ENCODE measurements at regions not wholly inside any gene's neighbourhood (a gene's known extent, or its start where the extent isn't known, plus 50 kb on each side); places are given as distances from the start of the nearest gene placed in this dataset.

DNA sequence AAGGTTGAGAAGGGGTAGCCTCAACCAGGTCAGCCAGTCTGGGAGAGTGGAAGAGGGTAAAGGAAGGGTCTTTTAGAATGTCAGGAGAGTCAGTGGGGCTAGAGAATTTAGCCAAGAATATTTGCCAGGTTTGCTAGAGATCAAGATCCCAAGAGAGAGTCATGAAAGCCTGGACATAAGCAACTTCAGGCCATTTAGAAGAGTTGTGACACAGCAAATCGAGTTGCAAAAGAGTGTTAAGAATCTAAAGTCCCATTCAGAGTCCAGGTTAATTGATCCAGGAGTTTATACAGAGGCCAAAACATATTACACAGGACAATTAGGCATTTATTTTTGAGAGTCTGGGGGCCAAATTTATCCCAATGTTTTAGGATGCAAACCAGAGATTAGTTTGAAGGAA, 1260.1 kb upstream of the ACO1 start:
- no peak overlapping the region for H3K27ac Mint-ChIP-seq (ENCODE audit: unreplicated experiment)
- peaks cover 3% of the 10 kb centered on the region for H3K9me3 Mint-ChIP-seq (ENCODE audit: unreplicated experiment)
- no peak overlapping the region for H3K4me3 Mint-ChIP-seq (ENCODE audit: unreplicated experiment)
- H3K27me3 Mint-ChIP-seq (ENCODE audit: unreplicated experiment) = no peaks in the 10 kb centered on the region
- TF ChIP-seq, protein P1, sequence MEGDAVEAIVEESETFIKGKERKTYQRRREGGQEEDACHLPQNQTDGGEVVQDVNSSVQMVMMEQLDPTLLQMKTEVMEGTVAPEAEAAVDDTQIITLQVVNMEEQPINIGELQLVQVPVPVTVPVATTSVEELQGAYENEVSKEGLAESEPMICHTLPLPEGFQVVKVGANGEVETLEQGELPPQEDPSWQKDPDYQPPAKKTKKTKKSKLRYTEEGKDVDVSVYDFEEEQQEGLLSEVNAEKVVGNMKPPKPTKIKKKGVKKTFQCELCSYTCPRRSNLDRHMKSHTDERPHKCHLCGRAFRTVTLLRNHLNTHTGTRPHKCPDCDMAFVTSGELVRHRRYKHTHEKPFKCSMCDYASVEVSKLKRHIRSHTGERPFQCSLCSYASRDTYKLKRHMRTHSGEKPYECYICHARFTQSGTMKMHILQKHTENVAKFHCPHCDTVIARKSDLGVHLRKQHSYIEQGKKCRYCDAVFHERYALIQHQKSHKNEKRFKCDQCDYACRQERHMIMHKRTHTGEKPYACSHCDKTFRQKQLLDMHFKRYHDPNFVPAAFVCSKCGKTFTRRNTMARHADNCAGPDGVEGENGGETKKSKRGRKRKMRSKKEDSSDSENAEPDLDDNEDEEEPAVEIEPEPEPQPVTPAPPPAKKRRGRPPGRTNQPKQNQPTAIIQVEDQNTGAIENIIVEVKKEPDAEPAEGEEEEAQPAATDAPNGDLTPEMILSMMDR (IDR thresholded peaks at IDR 0.05; ENCODE audit: partially characterized antibody, unreplicated experiment) = no peak
- no peak for DNase-seq
- peaks cover 8% of the 10 kb centered on the region for H3K36me3 Mint-ChIP-seq (ENCODE audit: unreplicated experiment)
- no peaks in the 10 kb centered on the region for H3K4me1 Mint-ChIP-seq (ENCODE audit: low read depth, unreplicated experiment)

DNA sequence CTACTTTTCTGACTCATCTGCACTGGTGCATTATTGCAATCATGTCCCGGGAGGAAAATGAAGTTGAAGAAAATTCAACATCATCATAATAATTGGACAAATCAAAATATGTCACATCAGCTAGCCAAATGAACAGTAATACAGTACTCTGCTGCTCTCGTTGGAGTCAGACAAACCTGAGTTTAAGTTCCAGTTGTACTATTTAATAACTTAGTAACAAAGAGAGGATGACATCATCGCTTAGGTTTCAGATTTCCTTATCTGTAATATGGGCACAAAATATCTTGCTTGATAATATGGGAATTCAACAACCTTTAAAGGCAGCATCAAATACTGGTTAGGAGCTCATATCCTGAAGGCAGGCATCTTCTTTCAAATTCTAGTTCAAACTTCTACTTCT, 1248.9 kb upstream of the ACO1 start:
- no peaks in the 10 kb centered on the region for H3K27me3 Mint-ChIP-seq (ENCODE audit: unreplicated experiment)
- H3K27ac Mint-ChIP-seq (ENCODE audit: unreplicated experiment) = no peak overlapping the region
- DNase-seq = no peak
- no peaks in the 10 kb centered on the region for H3K36me3 Mint-ChIP-seq (ENCODE audit: unreplicated experiment)
- no peak overlapping the region for H3K4me3 Mint-ChIP-seq (ENCODE audit: unreplicated experiment)
- H3K4me1 Mint-ChIP-seq (ENCODE audit: low read depth, unreplicated experiment) = no peaks in the 10 kb centered on the region
- H3K9me3 Mint-ChIP-seq (ENCODE audit: unreplicated experiment) = no peaks in the 10 kb centered on the region
- TF ChIP-seq, protein P1 (IDR thresholded peaks at IDR 0.05; ENCODE audit: partially characterized antibody, unreplicated experiment) = no peak

DNA sequence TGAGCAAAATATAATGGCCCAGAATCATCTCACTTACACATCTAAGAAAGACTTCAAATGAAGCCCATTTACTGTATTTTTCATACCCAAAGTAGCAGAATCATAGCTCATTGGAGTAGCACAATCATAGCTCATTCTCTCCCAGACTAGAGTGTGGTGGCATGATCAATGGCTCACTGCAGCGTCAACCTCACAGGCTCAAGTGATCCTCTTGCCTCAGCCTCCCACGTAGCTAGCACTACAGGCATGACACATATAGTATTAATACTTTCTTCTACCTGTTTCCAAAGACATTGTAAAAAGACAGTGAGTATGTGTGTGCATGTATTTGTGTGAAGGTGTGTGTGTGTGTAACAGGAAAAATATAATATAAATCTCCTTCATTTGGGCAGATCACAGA, 1247.9 kb upstream of the ACO1 start:
- TF ChIP-seq, protein P1 (IDR thresholded peaks at IDR 0.05; ENCODE audit: partially characterized antibody, unreplicated experiment) = no peak
- Mint-ChIP-seq H3K4me3 (ENCODE audit: unreplicated experiment) (no peak overlapping the region), H3K27ac (ENCODE audit: unreplicated experiment) (no peak overlapping the region)

DNA sequence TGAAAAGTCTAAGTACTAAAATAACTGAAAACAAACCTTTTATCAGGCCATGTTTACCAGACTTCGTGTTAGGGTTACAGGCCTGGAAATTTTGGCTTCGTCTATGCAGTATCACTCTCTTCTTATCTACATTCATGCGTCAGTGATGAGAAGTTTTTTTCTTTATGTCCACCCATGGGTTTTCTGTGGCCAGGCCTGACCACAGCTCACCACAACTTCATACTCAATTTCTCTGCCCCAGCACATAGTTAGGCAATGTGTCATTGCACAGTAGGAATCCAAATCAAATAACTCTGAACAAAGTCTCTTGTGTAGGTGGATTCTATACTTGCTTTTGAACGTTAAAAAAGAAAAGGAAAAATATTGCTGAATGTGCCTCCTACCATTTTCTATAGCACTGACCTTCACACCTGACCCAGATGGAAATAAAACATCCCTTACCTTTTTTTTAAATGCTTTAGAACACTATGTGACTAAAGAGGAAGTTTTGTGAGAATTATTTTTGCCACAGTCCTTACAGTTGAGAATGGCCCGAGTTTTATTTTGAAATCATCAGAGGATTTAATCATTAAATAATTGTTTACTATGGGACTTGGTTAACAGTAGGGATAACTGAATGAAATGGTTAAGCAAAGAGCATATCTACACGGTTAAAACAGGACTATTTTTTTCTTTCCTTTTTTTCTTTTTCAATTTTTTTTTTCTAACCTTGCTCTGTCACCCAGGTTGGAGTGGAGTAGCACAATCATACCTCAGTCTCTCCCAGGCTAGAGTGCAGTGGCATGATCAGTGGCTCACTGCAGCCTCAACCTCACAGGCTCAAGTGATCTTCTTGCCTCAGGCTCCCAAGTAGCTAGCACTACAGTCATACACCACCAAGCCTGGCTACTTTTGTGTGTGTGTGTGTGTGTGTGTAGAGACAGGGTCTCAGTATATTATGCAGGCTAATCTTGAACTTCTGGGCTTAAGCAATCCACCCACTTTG, 1247.0 kb upstream of the ACO1 start:
- Mint-ChIP-seq H3K4me3 (ENCODE audit: unreplicated experiment) (no peak overlapping the region), H3K27me3 (ENCODE audit: unreplicated experiment) (no peaks in the 10 kb centered on the region), H3K4me1 (ENCODE audit: low read depth, unreplicated experiment) (no peaks in the 10 kb centered on the region), H3K36me3 (ENCODE audit: unreplicated experiment) (no peaks in the 10 kb centered on the region), H3K27ac (ENCODE audit: unreplicated experiment) (no peak overlapping the region), H3K9me3 (ENCODE audit: unreplicated experiment) (no peaks in the 10 kb centered on the region)
- TF ChIP-seq, protein P1 (IDR thresholded peaks at IDR 0.05; ENCODE audit: partially characterized antibody, unreplicated experiment) = no peak
- DNase-seq = no peak

More for the DNA sequence above, 1247.9 kb upstream of the ACO1 start:
- Mint-ChIP-seq H3K4me1 (ENCODE audit: low read depth, unreplicated experiment) (no peaks in the 10 kb centered on the region), H3K27me3 (ENCODE audit: unreplicated experiment) (no peaks in the 10 kb centered on the region), H3K9me3 (ENCODE audit: unreplicated experiment) (no peaks in the 10 kb centered on the region), H3K36me3 (ENCODE audit: unreplicated experiment) (no peaks in the 10 kb centered on the region)
- no peak for DNase-seq

DNA sequence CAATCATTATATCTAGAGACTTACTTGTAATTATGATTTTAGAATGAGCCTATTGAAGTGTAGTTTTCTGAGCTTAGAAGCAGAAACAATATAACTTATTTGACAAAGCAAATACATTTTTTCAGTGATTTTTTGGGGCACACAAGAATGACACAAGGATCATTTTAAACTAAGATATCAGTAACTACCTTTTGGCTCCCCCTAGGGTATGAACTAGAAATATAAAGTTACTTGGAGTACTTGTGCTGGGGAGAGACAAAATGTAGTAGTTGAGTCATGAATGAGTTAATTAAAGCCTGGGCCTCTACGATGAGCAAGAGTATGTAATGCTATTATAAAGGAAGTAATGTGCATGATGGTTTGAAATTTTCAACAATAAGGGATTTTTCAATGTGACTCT, 1244.1 kb upstream of the ACO1 start:
- TF ChIP-seq, protein P1 (IDR thresholded peaks at IDR 0.05; ENCODE audit: partially characterized antibody, unreplicated experiment) = peak; percentile 61
- no peaks in the 10 kb centered on the region for H3K27me3 Mint-ChIP-seq (ENCODE audit: unreplicated experiment)
- no peak overlapping the region for H3K27ac Mint-ChIP-seq (ENCODE audit: unreplicated experiment)
- H3K36me3 Mint-ChIP-seq (ENCODE audit: unreplicated experiment) = no peaks in the 10 kb centered on the region
- no peaks in the 10 kb centered on the region for H3K9me3 Mint-ChIP-seq (ENCODE audit: unreplicated experiment)
- no peak for DNase-seq
- H3K4me3 Mint-ChIP-seq (ENCODE audit: unreplicated experiment) = no peak overlapping the region
- H3K4me1 Mint-ChIP-seq (ENCODE audit: low read depth, unreplicated experiment) = no peaks in the 10 kb centered on the region
